Stimulated activated CD8-positive, alpha-beta memory T cell treated with anti-CD3 and anti-CD28 coated beads, Interleukin-7, amount 100 ng/mL, for 1 hour (primary cell): ENCODE measurements at regions not wholly inside any gene's neighbourhood (a gene's known extent, or its start where the extent isn't known, plus 50 kb on each side); places are given as distances from the start of the nearest gene placed in this dataset.

Experiments
- DNase-seq, 2 donors: peaks; one replicate each; pipeline ENCODE4 v3.0.0-alpha.2; 2020; ENCODE audit warnings: low read depth in 2 of 2

GRCh38 chr2:199025146-199025545 lies 432.6 kb downstream of the SATB2 start:
- no peak for DNase-seq

GRCh38 chr2:199024224-199024623 lies 433.5 kb downstream of the SATB2 start:
- DNase-seq: no peak

- DNase-seq: no peak
These were observed 437.7 kb downstream of the SATB2 start for GRCh38 chr2:199019898-199020507.

GRCh38 chr2:199018826-199019225 lies 438.9 kb downstream of the SATB2 start:
- DNase-seq: no peak

GRCh38 chr2:199015072-199015471 lies 442.7 kb downstream of the SATB2 start:
- no peak for DNase-seq

GRCh38 chr2:199014226-199014625 lies 443.5 kb downstream of the SATB2 start:
- DNase-seq: no peak

GRCh38 chr2:199011908-199012307 lies 445.8 kb downstream of the SATB2 start:
- DNase-seq: no peak

GRCh38 chr2:198994678-198995077 lies 463.1 kb downstream of the SATB2 start:
- no peak for DNase-seq

- DNase-seq: no peak
These were observed 466.3 kb downstream of the SATB2 start for GRCh38 chr2:198991431-198991830.

GRCh38 chr2:198975779-198976178 lies 482.0 kb downstream of the SATB2 start:
- no peak for DNase-seq

- DNase-seq: no peak
These were observed 484.0 kb downstream of the SATB2 start for GRCh38 chr2:198973785-198974184.

- DNase-seq: no peak
These were observed 484.6 kb downstream of the SATB2 start for GRCh38 chr2:198973181-198973580.

- DNase-seq: no peak
These were observed 489.2 kb downstream of the SATB2 start for GRCh38 chr2:198968545-198968944.

GRCh38 chr2:198966269-198966668 lies 491.5 kb downstream of the SATB2 start:
- no peak for DNase-seq

GRCh38 chr2:198961547-198961946 lies 496.2 kb downstream of the SATB2 start:
- no peak for DNase-seq

- no peak for DNase-seq
These were observed 500.6 kb downstream of the SATB2 start for GRCh38 chr2:198957181-198957580.

- no peak for DNase-seq
These were observed 504.4 kb downstream of the SATB2 start for GRCh38 chr2:198953328-198953727.

- DNase-seq: no peak
These were observed 506.9 kb downstream of the SATB2 start for GRCh38 chr2:198950803-198951202.

- DNase-seq: no peak
These were observed 512.2 kb downstream of the SATB2 start for GRCh38 chr2:198945496-198945895.

GRCh38 chr2:198930170-198930569 lies 527.6 kb downstream of the SATB2 start:
- DNase-seq: no peak

- DNase-seq: no peak
These were observed 529.7 kb downstream of the SATB2 start for GRCh38 chr2:198928026-198928425.

- no peak for DNase-seq
These were observed 539.6 kb downstream of the SATB2 start for GRCh38 chr2:198917926-198918720.

GRCh38 chr2:198917275-198917674 lies 540.5 kb downstream of the SATB2 start:
- no peak for DNase-seq
